Thoracic aorta (tissue), 2 donors: ENCODE measurements at regions not wholly inside any gene's neighbourhood (a gene's known extent, or its start where the extent isn't known, plus 50 kb on each side); places are given as distances from the start of the nearest gene placed in this dataset.

ENCODE experiments used
- ATAC-seq: fragments of 150-250 bp; one replicate; pipeline ENCODE4 v1.8.0; 2017; ENCODE audit warnings: low read depth; ENCODE audit not compliant: insufficient number of reproducible peaks, low FRiP score
- DNase-seq: peaks from one replicate; pipeline ENCODE4 v3.0.0-alpha.2; 2020; ENCODE audit warnings: low spot score
- H3K27ac ChIP-seq, 2 donors: fragments of 200-600 bp; sonication (generic); 1 replicate in 1 of 2; 2 replicates in 1 of 2; pipeline ENCODE4 v1.5.1; 2016; ENCODE audit warnings: mild to moderate bottlenecking in 2 of 2, moderate library complexity in 2 of 2
- H3K27me3 ChIP-seq: fragments of 200-600 bp; sonication (generic); replicated peaks from 2 replicates; pipeline ENCODE4 v1.6.0; 2016; ENCODE audit warnings: mild to moderate bottlenecking; ENCODE audit not compliant: insufficient read depth
- H3K36me3 ChIP-seq: fragments of 200-600 bp; sonication (generic); one replicate; pipeline ENCODE4 v1.5.1; 2016
- H3K4me1 ChIP-seq, 2 donors: fragments of 200-600 bp; sonication (generic); 1 replicate in 1 of 2; 2 replicates in 1 of 2; pipeline versions ENCODE4 v1.5.1 to v1.6.0; 2016; ENCODE audit warnings: low read depth in 2 of 2, mild to moderate bottlenecking in 1 of 2; ENCODE audit not compliant: control insufficient read depth in 1 of 2
- H3K4me3 ChIP-seq: fragments of 200-600 bp; sonication (generic); 2 replicates; pipeline ENCODE4 v1.5.1; 2016; ENCODE audit warnings: mild to moderate bottlenecking
- H3K9me3 ChIP-seq: fragments of 200-600 bp; sonication (generic); 2 replicates; pipeline ENCODE4 v1.5.1; 2016
- CTCF ChIP-seq: fragments of 200-600 bp; sonication (generic); IDR thresholded peaks from one replicate; pipeline ENCODE4 v1.5.1; 2019; ENCODE audit warnings: antibody characterized with exemption

- DNase-seq (no peak), ATAC-seq (no peak)
- Histone ChIP-seq H3K4me1 (peaks cover 7 to 33% of the 10 kb centered on the region in 2 donors), H3K9me3 (no peaks in the 10 kb centered on the region), H3K27me3 (no peaks in the 10 kb centered on the region), H3K36me3 (no peaks in the 10 kb centered on the region), H3K27ac (no peak overlapping the region), H3K4me3 (no peak overlapping the region)
- no peak for TF ChIP-seq CTCF
Observed at GRCh38 chr3:147655236-147655635, 246.1 kb downstream of the ZIC1 start.

GRCh38 chr3:147656023-147656422 is 246.9 kb downstream of the ZIC1 start:
- H3K27me3 ChIP-seq, result no peaks in the 10 kb centered on the region
- H3K9me3 ChIP-seq, result no peaks in the 10 kb centered on the region
- ATAC-seq (no peak), DNase-seq (no peak)
- no peak overlapping the region for H3K27ac ChIP-seq
- no peak for TF ChIP-seq CTCF
- H3K4me3 ChIP-seq, result no peak overlapping the region
- H3K36me3 ChIP-seq, result no peaks in the 10 kb centered on the region
- H3K4me1 ChIP-seq, result peaks cover 7 to 33% of the 10 kb centered on the region in 2 donors

- H3K9me3 ChIP-seq, result no peaks in the 10 kb centered on the region
- no peaks in the 10 kb centered on the region for H3K4me1 ChIP-seq
- H3K27me3 ChIP-seq, result no peaks in the 10 kb centered on the region
- no peak for ATAC-seq
- TF ChIP-seq CTCF, result no peak
- no peaks in the 10 kb centered on the region for H3K36me3 ChIP-seq
- DNase-seq, result no peak
- H3K27ac ChIP-seq, result no peak overlapping the region
- H3K4me3 ChIP-seq, result no peak overlapping the region
Observed at GRCh38 chr3:147661916-147662315, 252.8 kb downstream of the ZIC1 start.

GRCh38 chr3:147662705-147663104 is 253.5 kb downstream of the ZIC1 start:
- H3K4me1 ChIP-seq, result no peaks in the 10 kb centered on the region
- no peaks in the 10 kb centered on the region for H3K36me3 ChIP-seq
- H3K9me3 ChIP-seq, result no peaks in the 10 kb centered on the region
- H3K4me3 ChIP-seq, result no peak overlapping the region
- no peaks in the 10 kb centered on the region for H3K27me3 ChIP-seq
- no peak overlapping the region for H3K27ac ChIP-seq
- ATAC-seq, result no peak
- DNase-seq, result no peak
- no peak for TF ChIP-seq CTCF

GRCh38 chr3:147669077-147669476 is 259.9 kb downstream of the ZIC1 start:
- ATAC-seq, result no peak
- TF ChIP-seq CTCF, result no peak
- no peaks in the 10 kb centered on the region for H3K36me3 ChIP-seq

More at GRCh38 chr3:147669077-147669476, 259.9 kb downstream of the ZIC1 start:
- H3K4me3 ChIP-seq, result no peak overlapping the region
- H3K9me3 ChIP-seq, result no peaks in the 10 kb centered on the region
- no peak for DNase-seq
- no peaks in the 10 kb centered on the region for H3K27me3 ChIP-seq
- H3K27ac ChIP-seq, result no peak overlapping the region
- H3K4me1 ChIP-seq, result no peaks in the 10 kb centered on the region
